ENCODE measurements at regions not wholly inside any gene's neighbourhood (a gene's known extent, or its start where the extent isn't known, plus 50 kb on each side); places are given as distances from the start of the nearest gene placed in this dataset.

DNA sequence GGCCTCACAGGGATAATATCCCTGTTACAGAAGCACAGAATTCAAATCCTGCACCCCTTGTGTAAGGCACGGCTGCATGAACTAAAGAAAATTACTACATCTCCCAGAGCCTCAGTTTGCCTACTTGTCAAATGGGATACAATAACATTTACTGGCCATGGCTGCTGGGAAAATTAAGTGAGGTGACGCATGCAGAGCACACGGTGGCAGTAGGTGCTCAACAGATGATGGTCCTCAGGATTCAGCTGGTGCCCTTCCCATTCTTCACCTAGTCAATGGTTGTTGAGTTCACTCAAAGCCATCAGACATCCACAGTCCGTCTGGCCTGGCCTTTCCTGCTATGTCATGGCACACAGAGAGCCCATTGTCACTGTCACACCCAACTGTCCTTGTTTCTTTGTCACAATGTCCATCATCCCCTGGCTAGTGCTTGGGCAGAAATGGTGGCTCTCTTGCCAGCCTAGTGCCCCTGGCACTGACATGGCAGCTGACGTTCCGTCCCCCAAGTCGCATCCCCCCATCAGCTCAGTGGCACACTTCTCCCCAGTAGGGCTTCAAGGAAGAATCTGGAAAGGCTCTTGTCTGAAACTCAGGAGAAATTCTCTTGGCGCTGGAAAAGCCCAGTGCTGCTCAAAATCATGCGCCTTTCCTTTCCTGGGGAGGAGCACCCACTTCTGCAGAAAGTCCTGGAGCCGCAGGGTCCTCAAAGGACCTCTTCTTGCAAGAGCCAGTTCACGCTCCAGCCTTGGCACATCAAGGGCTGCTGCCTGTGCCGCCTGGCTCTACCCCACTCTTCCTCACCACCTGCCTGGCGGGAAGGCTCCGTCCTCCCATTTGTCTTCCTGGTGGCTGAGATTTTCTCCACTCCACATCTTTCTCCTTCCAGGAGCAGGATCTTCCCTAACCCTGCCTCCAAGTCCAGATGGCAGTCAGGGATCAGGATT lies 55.9 kb upstream of the SLC66A3 start:
- CTCF ChIA-PET, result no interaction called here
- no TSS peak for BruUV-seq (replicated peaks)
- DNase-seq (ENCODE audit: low read depth, low spot score), result no peak
- Histone ChIP-seq H4K20me1 (ENCODE audit: insufficient read depth) (no peaks in the 10 kb centered on the region), H3K4me2 (ENCODE audit: low read length) (no peak overlapping the region), H3K4me1 (ENCODE audit: control insufficient read depth in 1 of 2, insufficient read depth in 2 of 2, low read length in 2 of 2) (peaks cover 0 to 6% of the 10 kb centered on the region in 2 experiments; a peak in 1 of 4 replicates), H3K9me2 (ENCODE audit: insufficient read depth) (no peaks in the 10 kb centered on the region), H3K9ac (ENCODE audit: low read length) (no peak overlapping the region), H3K27ac (ENCODE audit: low read depth, low read length) (no peak overlapping the region), H2AFZ (ENCODE audit: low read depth, low read length, poor library complexity, severe bottlenecking) (no peak overlapping the region), H3K79me2 (ENCODE audit: insufficient read depth, low read length) (no peaks in the 10 kb centered on the region), H3K9me3 (ENCODE audit: control insufficient read depth in 1 of 2, insufficient read depth in 1 of 2, low read depth in 1 of 2, low read length in 2 of 2) (no peaks in the 10 kb centered on the region), H3K36me3 (ENCODE audit: control insufficient read depth in 1 of 2, insufficient read depth in 2 of 2, low read length in 2 of 2) (no peaks in the 10 kb centered on the region), H3K4me3 (replicated peaks in 1 of 2; ENCODE audit: low read depth in 1 of 2, low read length in 2 of 2) (no peak overlapping the region), H3K27me3 (ENCODE audit: insufficient read depth, low read length) (no peaks in the 10 kb centered on the region)
- TF ChIP-seq, protein P1, sequence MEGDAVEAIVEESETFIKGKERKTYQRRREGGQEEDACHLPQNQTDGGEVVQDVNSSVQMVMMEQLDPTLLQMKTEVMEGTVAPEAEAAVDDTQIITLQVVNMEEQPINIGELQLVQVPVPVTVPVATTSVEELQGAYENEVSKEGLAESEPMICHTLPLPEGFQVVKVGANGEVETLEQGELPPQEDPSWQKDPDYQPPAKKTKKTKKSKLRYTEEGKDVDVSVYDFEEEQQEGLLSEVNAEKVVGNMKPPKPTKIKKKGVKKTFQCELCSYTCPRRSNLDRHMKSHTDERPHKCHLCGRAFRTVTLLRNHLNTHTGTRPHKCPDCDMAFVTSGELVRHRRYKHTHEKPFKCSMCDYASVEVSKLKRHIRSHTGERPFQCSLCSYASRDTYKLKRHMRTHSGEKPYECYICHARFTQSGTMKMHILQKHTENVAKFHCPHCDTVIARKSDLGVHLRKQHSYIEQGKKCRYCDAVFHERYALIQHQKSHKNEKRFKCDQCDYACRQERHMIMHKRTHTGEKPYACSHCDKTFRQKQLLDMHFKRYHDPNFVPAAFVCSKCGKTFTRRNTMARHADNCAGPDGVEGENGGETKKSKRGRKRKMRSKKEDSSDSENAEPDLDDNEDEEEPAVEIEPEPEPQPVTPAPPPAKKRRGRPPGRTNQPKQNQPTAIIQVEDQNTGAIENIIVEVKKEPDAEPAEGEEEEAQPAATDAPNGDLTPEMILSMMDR (IDR thresholded peaks at IDR 0.05 in 2 of 3, conservative IDR thresholded peaks at IDR 0.05 in 1 of 3; ENCODE audit: borderline replicate concordance in 1 of 3, insufficient read depth in 1 of 3, low read depth in 2 of 3, low read length in 2 of 3), result 0 out of 6 replicates have a peak, but pooled peaks of 1 of the 3 experiments have one; percentile 9
- TF ChIP-seq ELF1 (IDR thresholded peaks at IDR 0.05; ENCODE audit: borderline replicate concordance, low read depth), result no peak
- ATAC-seq, result no peak; the same call in 1 of the 2 replicates
- RAD21 ChIA-PET (ENCODE audit: low non-redundant PET in 1 of 2, low total read pairs in 2 of 2, uncharacterized antibody in 2 of 2, unreplicated experiment in 2 of 2), result no interaction called here
- intact Hi-C loops (cut with micrococcal nuclease), result no loop called here
- POLR2A ChIA-PET, result no interaction called here

DNA sequence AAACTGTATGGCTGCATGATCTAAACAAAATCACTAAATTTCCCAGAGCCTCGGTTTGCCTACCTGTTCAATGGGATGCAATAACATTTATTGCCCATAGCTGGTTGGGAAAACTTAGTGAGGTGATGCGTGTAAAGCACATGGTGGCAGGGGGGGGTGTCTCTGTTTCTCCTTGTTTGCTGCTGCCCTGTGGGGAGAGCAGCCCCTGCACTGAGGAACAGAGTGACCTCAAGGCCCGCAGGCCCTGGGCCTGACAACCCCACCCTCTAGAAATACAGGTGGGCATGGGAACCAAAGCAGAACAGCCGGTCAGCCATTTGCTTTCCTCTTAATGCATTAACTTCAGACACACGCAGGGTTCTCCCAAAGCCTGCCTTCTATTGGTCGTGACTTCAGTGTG lies 55.1 kb upstream of the SLC66A3 start:
- ATAC-seq, result no peak
- no TSS peak for BruUV-seq (replicated peaks)
- POLR2A ChIA-PET, result no interaction called here

More for the DNA sequence above, 55.1 kb upstream of the SLC66A3 start:
- no peaks in the 10 kb centered on the region for H4K20me1 ChIP-seq (ENCODE audit: insufficient read depth)
- ChIA-PET CTCF (no interaction called here), RAD21 (ENCODE audit: low non-redundant PET in 1 of 2, low total read pairs in 2 of 2, uncharacterized antibody in 2 of 2, unreplicated experiment in 2 of 2) (no interaction called here)
- TF ChIP-seq, protein P1 (IDR thresholded peaks at IDR 0.05 in 2 of 3, conservative IDR thresholded peaks at IDR 0.05 in 1 of 3; ENCODE audit: borderline replicate concordance in 1 of 3, insufficient read depth in 1 of 3, low read depth in 2 of 3, low read length in 2 of 3), result no peak
- no peak for TF ChIP-seq JUND (IDR thresholded peaks at IDR 0.05)
- TF ChIP-seq, protein P2, sequence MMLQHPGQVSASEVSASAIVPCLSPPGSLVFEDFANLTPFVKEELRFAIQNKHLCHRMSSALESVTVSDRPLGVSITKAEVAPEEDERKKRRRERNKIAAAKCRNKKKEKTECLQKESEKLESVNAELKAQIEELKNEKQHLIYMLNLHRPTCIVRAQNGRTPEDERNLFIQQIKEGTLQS (IDR thresholded peaks at IDR 0.05), result no peak
- TF ChIP-seq, protein P3, sequence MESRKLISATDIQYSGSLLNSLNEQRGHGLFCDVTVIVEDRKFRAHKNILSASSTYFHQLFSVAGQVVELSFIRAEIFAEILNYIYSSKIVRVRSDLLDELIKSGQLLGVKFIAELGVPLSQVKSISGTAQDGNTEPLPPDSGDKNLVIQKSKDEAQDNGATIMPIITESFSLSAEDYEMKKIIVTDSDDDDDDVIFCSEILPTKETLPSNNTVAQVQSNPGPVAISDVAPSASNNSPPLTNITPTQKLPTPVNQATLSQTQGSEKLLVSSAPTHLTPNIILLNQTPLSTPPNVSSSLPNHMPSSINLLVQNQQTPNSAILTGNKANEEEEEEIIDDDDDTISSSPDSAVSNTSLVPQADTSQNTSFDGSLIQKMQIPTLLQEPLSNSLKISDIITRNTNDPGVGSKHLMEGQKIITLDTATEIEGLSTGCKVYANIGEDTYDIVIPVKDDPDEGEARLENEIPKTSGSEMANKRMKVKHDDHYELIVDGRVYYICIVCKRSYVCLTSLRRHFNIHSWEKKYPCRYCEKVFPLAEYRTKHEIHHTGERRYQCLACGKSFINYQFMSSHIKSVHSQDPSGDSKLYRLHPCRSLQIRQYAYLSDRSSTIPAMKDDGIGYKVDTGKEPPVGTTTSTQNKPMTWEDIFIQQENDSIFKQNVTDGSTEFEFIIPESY (IDR thresholded peaks at IDR 0.05; ENCODE audit: extremely low read depth, insufficient replicate concordance, low read length), result no peak
- TF ChIP-seq SRF (IDR thresholded peaks at IDR 0.05; ENCODE audit: low read depth), result no peak
- no peak for TF ChIP-seq POLR2AphosphoS5 (IDR thresholded peaks at IDR 0.05; ENCODE audit: low read depth, low read length)
- TF ChIP-seq FOSL1 (IDR thresholded peaks at IDR 0.05; ENCODE audit: low read depth), result no peak
- no peak for TF ChIP-seq EZH2 (IDR thresholded peaks at IDR 0.05)
- intact Hi-C loops (cut with micrococcal nuclease), result no loop called here
- H2AFZ ChIP-seq (ENCODE audit: low read depth, low read length, poor library complexity, severe bottlenecking), result no peak overlapping the region
- no peak overlapping the region for H3K4me3 ChIP-seq (replicated peaks in 1 of 2; ENCODE audit: low read depth in 1 of 2, low read length in 2 of 2)
- no peaks in the 10 kb centered on the region for H3K9me2 ChIP-seq (ENCODE audit: insufficient read depth)
- H3K4me1 ChIP-seq (ENCODE audit: control insufficient read depth in 1 of 2, insufficient read depth in 2 of 2, low read length in 2 of 2), result peaks cover 0 to 6% of the 10 kb centered on the region in 2 experiments; a peak in 1 of 4 replicates
- H3K79me2 ChIP-seq (ENCODE audit: insufficient read depth, low read length), result no peaks in the 10 kb centered on the region
- H3K27me3 ChIP-seq (ENCODE audit: insufficient read depth, low read length), result no peaks in the 10 kb centered on the region
- H3K9ac ChIP-seq (ENCODE audit: low read length), result no peak overlapping the region
- H3K27ac ChIP-seq (ENCODE audit: low read depth, low read length), result no peak overlapping the region
- DNase-seq (ENCODE audit: low read depth, low spot score), result no peak
- H3K9me3 ChIP-seq (ENCODE audit: control insufficient read depth in 1 of 2, insufficient read depth in 1 of 2, low read depth in 1 of 2, low read length in 2 of 2), result no peaks in the 10 kb centered on the region
- H3K4me2 ChIP-seq (ENCODE audit: low read length), result no peak overlapping the region
- no peaks in the 10 kb centered on the region for H3K36me3 ChIP-seq (ENCODE audit: control insufficient read depth in 1 of 2, insufficient read depth in 2 of 2, low read length in 2 of 2)
